ENCODE measurements at regions not wholly inside any gene's neighbourhood (a gene's known extent, or its start where the extent isn't known, plus 50 kb on each side); places are given as distances from the start of the nearest gene placed in this dataset.
"Not testable (repeated sequence)": the region's sequence is repeated elsewhere in the genome, so short reads cannot be mapped to it uniquely, and the experiment has no call there.

GRCh38 chr10:30705625-30706149 lies 76.1 kb upstream of the LYZL2 start:
- Histone ChIP-seq H3K27ac (no peak overlapping the region), H3K4me3 (no peak overlapping the region), H3K27me3 (replicated peaks; ENCODE audit: insufficient read depth) (no peaks in the 10 kb centered on the region), H3K4me1 (replicated peaks) (no peaks in the 10 kb centered on the region), H3K36me3 (no peaks in the 10 kb centered on the region), H3K9me3 (no peaks in the 10 kb centered on the region)
- no peak for DNase-seq (ENCODE audit: low spot score)
- TF ChIP-seq CTCF (IDR thresholded peaks at IDR 0.05) (no peak), POLR2A (IDR thresholded peaks at IDR 0.05) (no peak), POLR2AphosphoS5 (IDR thresholded peaks at IDR 0.05) (no peak)
- 79% methylated on average over 9 of the region's 9 CpGs for WGBS
- intact Hi-C loops (cut with DNase I): no loop called here

GRCh38 chr10:30705101-30705624 lies 75.6 kb upstream of the LYZL2 start:
- intact Hi-C loops (cut with DNase I): no loop called here
- DNase-seq (ENCODE audit: low spot score): no peak
- TF ChIP-seq POLR2AphosphoS5 (IDR thresholded peaks at IDR 0.05): no peak
- no peak for TF ChIP-seq CTCF (IDR thresholded peaks at IDR 0.05)
- TF ChIP-seq POLR2A (IDR thresholded peaks at IDR 0.05): no peak
- H3K9me3 ChIP-seq: no peaks in the 10 kb centered on the region
- H3K36me3 ChIP-seq: no peaks in the 10 kb centered on the region
- H3K4me1 ChIP-seq (replicated peaks): no peaks in the 10 kb centered on the region
- WGBS: 39% methylated on average over 9 of the region's 9 CpGs
- no peak overlapping the region for H3K4me3 ChIP-seq
- H3K27me3 ChIP-seq (replicated peaks; ENCODE audit: insufficient read depth): no peaks in the 10 kb centered on the region
- no peak overlapping the region for H3K27ac ChIP-seq

- H3K27me3 ChIP-seq (replicated peaks; ENCODE audit: insufficient read depth); H3K27ac ChIP-seq; H3K36me3 ChIP-seq; DNase-seq (ENCODE audit: low spot score); H3K4me1 ChIP-seq (replicated peaks); intact Hi-C loops (cut with DNase I); H3K9me3 ChIP-seq; H3K4me3 ChIP-seq: not testable (repeated sequence)
- WGBS: 83% methylated on average over 14 of the region's 14 CpGs
Measured at GRCh38 chr10:30704601-30705100, 75.1 kb upstream of the LYZL2 start.

GRCh38 chr10:30704026-30704600 lies 74.6 kb upstream of the LYZL2 start:
- Histone ChIP-seq H3K36me3 (no peaks in the 10 kb centered on the region), H3K4me3 (no peak overlapping the region), H3K9me3 (no peaks in the 10 kb centered on the region), H3K4me1 (replicated peaks) (no peaks in the 10 kb centered on the region), H3K27ac (no peak overlapping the region), H3K27me3 (replicated peaks; ENCODE audit: insufficient read depth) (no peaks in the 10 kb centered on the region)
- 86% methylated on average over 11 of the region's 11 CpGs for WGBS
- intact Hi-C loops (cut with DNase I): no loop called here
- TF ChIP-seq POLR2AphosphoS5 (IDR thresholded peaks at IDR 0.05): no peak
- TF ChIP-seq POLR2A (IDR thresholded peaks at IDR 0.05): no peak
- no peak for TF ChIP-seq CTCF (IDR thresholded peaks at IDR 0.05)
- DNase-seq (ENCODE audit: low spot score): no peak

- H3K27ac ChIP-seq; H3K27me3 ChIP-seq (replicated peaks; ENCODE audit: insufficient read depth); intact Hi-C loops (cut with DNase I); H3K4me1 ChIP-seq (replicated peaks); H3K4me3 ChIP-seq; DNase-seq (ENCODE audit: low spot score); H3K36me3 ChIP-seq; H3K9me3 ChIP-seq: not testable (repeated sequence)
- WGBS: 91% methylated on average over 7 of the region's 7 CpGs
Measured at GRCh38 chr10:30703446-30703845, 73.9 kb upstream of the LYZL2 start.

- no peaks in the 10 kb centered on the region for H3K4me1 ChIP-seq (replicated peaks)
- no peak overlapping the region for H3K4me3 ChIP-seq
- H3K27ac ChIP-seq: no peak overlapping the region
- DNase-seq (ENCODE audit: low spot score): no peak
- no peaks in the 10 kb centered on the region for H3K9me3 ChIP-seq
- TF ChIP-seq POLR2A (IDR thresholded peaks at IDR 0.05): no peak
- no peak for TF ChIP-seq CTCF (IDR thresholded peaks at IDR 0.05)
- no peak for TF ChIP-seq POLR2AphosphoS5 (IDR thresholded peaks at IDR 0.05)
- no peaks in the 10 kb centered on the region for H3K27me3 ChIP-seq (replicated peaks; ENCODE audit: insufficient read depth)
- intact Hi-C loops (cut with DNase I): no loop called here
- H3K36me3 ChIP-seq: no peaks in the 10 kb centered on the region
- WGBS: 75% methylated on average over 5 of the region's 5 CpGs
Measured at GRCh38 chr10:30702860-30703259, 73.3 kb upstream of the LYZL2 start.
